ENCODE measurements at regions not wholly inside any gene's neighbourhood (a gene's known extent, or its start where the extent isn't known, plus 50 kb on each side); places are given as distances from the start of the nearest gene placed in this dataset.

DNA sequence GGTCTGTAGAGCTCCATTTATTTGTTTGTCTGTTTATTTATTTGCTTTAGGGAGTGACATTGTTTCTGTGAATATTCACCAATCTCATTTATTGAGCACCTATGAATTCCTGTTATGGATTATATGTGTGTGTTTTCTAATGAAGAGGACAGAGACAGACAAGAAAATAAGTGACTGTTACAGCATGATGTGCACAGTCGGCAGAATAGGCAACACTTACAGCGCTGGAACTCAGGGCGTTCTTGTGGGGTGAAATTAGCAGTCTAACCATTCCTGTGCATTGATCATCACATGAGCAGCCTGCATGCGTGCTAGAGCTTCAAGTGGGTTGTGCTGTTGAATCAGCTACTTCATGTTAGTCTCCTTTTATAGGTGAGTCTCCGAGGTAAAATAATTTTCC, 960.7 kb downstream of the SLC4A3 start:
- H3K4me3 ChIP-seq (ENCODE audit: low read length) = no peak overlapping the region
- TF ChIP-seq, protein P1, sequence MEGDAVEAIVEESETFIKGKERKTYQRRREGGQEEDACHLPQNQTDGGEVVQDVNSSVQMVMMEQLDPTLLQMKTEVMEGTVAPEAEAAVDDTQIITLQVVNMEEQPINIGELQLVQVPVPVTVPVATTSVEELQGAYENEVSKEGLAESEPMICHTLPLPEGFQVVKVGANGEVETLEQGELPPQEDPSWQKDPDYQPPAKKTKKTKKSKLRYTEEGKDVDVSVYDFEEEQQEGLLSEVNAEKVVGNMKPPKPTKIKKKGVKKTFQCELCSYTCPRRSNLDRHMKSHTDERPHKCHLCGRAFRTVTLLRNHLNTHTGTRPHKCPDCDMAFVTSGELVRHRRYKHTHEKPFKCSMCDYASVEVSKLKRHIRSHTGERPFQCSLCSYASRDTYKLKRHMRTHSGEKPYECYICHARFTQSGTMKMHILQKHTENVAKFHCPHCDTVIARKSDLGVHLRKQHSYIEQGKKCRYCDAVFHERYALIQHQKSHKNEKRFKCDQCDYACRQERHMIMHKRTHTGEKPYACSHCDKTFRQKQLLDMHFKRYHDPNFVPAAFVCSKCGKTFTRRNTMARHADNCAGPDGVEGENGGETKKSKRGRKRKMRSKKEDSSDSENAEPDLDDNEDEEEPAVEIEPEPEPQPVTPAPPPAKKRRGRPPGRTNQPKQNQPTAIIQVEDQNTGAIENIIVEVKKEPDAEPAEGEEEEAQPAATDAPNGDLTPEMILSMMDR (IDR thresholded peaks at IDR 0.05; ENCODE audit: poor library complexity, severe bottlenecking) = no peak
- no peak for TF ChIP-seq EP300 (conservative IDR thresholded peaks at IDR 0.05; ENCODE audit: poor library complexity, severe bottlenecking)
- no peak for TF ChIP-seq RAD21 (conservative IDR thresholded peaks at IDR 0.05)
- TF ChIP-seq, protein P2, sequence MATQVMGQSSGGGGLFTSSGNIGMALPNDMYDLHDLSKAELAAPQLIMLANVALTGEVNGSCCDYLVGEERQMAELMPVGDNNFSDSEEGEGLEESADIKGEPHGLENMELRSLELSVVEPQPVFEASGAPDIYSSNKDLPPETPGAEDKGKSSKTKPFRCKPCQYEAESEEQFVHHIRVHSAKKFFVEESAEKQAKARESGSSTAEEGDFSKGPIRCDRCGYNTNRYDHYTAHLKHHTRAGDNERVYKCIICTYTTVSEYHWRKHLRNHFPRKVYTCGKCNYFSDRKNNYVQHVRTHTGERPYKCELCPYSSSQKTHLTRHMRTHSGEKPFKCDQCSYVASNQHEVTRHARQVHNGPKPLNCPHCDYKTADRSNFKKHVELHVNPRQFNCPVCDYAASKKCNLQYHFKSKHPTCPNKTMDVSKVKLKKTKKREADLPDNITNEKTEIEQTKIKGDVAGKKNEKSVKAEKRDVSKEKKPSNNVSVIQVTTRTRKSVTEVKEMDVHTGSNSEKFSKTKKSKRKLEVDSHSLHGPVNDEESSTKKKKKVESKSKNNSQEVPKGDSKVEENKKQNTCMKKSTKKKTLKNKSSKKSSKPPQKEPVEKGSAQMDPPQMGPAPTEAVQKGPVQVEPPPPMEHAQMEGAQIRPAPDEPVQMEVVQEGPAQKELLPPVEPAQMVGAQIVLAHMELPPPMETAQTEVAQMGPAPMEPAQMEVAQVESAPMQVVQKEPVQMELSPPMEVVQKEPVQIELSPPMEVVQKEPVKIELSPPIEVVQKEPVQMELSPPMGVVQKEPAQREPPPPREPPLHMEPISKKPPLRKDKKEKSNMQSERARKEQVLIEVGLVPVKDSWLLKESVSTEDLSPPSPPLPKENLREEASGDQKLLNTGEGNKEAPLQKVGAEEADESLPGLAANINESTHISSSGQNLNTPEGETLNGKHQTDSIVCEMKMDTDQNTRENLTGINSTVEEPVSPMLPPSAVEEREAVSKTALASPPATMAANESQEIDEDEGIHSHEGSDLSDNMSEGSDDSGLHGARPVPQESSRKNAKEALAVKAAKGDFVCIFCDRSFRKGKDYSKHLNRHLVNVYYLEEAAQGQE (IDR thresholded peaks at IDR 0.05; ENCODE audit: borderline replicate concordance) = no peak
- no peak for TF ChIP-seq EZH2 (IDR thresholded peaks at IDR 0.05; ENCODE audit: borderline replicate concordance, insufficient read depth, low read length, poor library complexity, severe bottlenecking)
- no peak for TF ChIP-seq MXI1 (conservative IDR thresholded peaks at IDR 0.05; ENCODE audit: poor library complexity, severe bottlenecking)
- TF ChIP-seq POLR2AphosphoS5 (IDR thresholded peaks at IDR 0.05) = no peak
- TF ChIP-seq SMC3 (conservative IDR thresholded peaks at IDR 0.05; ENCODE audit: poor library complexity) = no peak
- no peak for TF ChIP-seq TAF1 (IDR thresholded peaks at IDR 0.05; ENCODE audit: low read depth)

DNA sequence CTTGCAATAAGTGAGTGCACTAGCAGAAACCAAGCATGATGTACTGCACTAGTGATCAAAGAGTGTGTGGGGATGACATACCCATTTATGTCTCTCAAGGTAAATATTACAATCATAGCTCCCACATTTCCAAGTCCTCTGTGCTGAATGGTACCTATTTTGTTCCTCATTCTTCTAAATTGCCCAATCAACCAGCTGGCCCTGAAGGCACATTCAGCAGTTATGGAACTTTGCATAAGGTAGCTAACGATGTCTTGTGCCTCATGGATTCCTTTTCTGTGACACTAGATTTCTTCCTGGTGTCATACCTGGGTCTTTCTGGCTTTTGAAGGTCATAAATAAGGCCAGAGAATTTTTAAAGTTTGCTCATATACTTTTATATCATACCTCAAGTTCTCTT, 963.0 kb downstream of the SLC4A3 start:
- Histone ChIP-seq H3K9ac (ENCODE audit: low read length) (no peak overlapping the region), H3K27ac (ENCODE audit: low read length) (no peak overlapping the region), H3K9me3 (ENCODE audit: low read length) (no peaks in the 10 kb centered on the region), H3K36me3 (ENCODE audit: insufficient read depth, low read length) (no peaks in the 10 kb centered on the region), H3K79me2 (replicated peaks; ENCODE audit: insufficient read depth, low read length) (no peaks in the 10 kb centered on the region), H3K4me2 (ENCODE audit: low read length) (no peak overlapping the region), H3K9me2 (ENCODE audit: insufficient read depth, low read length) (no peaks in the 10 kb centered on the region), H3K4me3 (ENCODE audit: low read length) (no peak overlapping the region), H3K27me3 (ENCODE audit: insufficient read depth, low read depth, low read length) (no peaks in the 10 kb centered on the region), H4K20me1 (ENCODE audit: insufficient read depth) (no peaks in the 10 kb centered on the region), H2AFZ (ENCODE audit: low read depth, low read length) (no peak overlapping the region), H3F3A (ENCODE audit: insufficient read depth, low read length, poor library complexity, severe bottlenecking) (no peaks in the 10 kb centered on the region)
- TF ChIP-seq TAF1 (IDR thresholded peaks at IDR 0.05; ENCODE audit: low read depth) (no peak), EZH2 (IDR thresholded peaks at IDR 0.05; ENCODE audit: borderline replicate concordance, insufficient read depth, low read length, poor library complexity, severe bottlenecking) (no peak), MXI1 (conservative IDR thresholded peaks at IDR 0.05; ENCODE audit: poor library complexity, severe bottlenecking) (no peak), SMC3 (conservative IDR thresholded peaks at IDR 0.05; ENCODE audit: poor library complexity) (no peak), POLR2AphosphoS5 (IDR thresholded peaks at IDR 0.05) (no peak), RAD21 (conservative IDR thresholded peaks at IDR 0.05) (no peak), EP300 (conservative IDR thresholded peaks at IDR 0.05; ENCODE audit: poor library complexity, severe bottlenecking) (no peak)
- TF ChIP-seq, protein P2 (IDR thresholded peaks at IDR 0.05; ENCODE audit: borderline replicate concordance) = no peak
- TF ChIP-seq, protein P1 (IDR thresholded peaks at IDR 0.05; ENCODE audit: poor library complexity, severe bottlenecking) = no peak

More for the DNA sequence above, 960.7 kb downstream of the SLC4A3 start:
- Histone ChIP-seq H3K27me3 (ENCODE audit: insufficient read depth, low read depth, low read length) (no peaks in the 10 kb centered on the region), H3K9me2 (ENCODE audit: insufficient read depth, low read length) (no peaks in the 10 kb centered on the region), H3F3A (ENCODE audit: insufficient read depth, low read length, poor library complexity, severe bottlenecking) (no peaks in the 10 kb centered on the region), H3K79me2 (replicated peaks; ENCODE audit: insufficient read depth, low read length) (no peaks in the 10 kb centered on the region), H2AFZ (ENCODE audit: low read depth, low read length) (no peak overlapping the region), H3K36me3 (ENCODE audit: insufficient read depth, low read length) (no peaks in the 10 kb centered on the region), H4K20me1 (ENCODE audit: insufficient read depth) (no peaks in the 10 kb centered on the region), H3K9ac (ENCODE audit: low read length) (no peak overlapping the region), H3K4me2 (ENCODE audit: low read length) (no peak overlapping the region), H3K27ac (ENCODE audit: low read length) (no peak overlapping the region), H3K9me3 (ENCODE audit: low read length) (no peaks in the 10 kb centered on the region)
